DMS153 treated with DMSO at 0.1 percent for 48 hours (cell line): ENCODE measurements at regions not wholly inside any gene's neighbourhood (a gene's known extent, or its start where the extent isn't known, plus 50 kb on each side); places are given as distances from the start of the nearest gene placed in this dataset.
A peak's percentile ranks its signal among the peaks of the same experiment; 100 is the strongest.

ENCODE experiments used
- DNase-seq: peaks from one replicate; lab custom pipeline; 2025; ENCODE audit not compliant: unreplicated experiment; lab: John Stamatoyannopoulos, UW

DNA sequence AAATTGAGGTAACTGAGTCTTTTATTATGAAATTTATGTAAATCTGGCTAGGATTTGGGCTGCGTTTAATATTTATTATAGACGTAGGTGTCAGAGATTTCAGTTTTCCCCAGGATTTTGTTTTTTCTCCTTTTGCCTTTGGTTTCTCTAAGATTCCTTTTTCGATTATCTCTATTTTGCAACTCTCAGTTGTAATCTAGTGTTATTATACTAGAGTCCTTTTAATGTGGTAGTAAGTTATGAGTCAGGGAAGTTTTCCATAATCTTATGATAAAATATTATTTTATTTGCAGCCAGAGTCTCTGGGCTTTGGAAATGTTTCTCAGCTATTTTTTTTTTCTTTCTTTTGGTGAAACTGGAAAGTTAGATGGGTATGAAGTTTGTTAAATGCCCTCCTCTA is 1043.8 kb downstream of the PLA2G4A start:
- DNase-seq = no peak

DNA sequence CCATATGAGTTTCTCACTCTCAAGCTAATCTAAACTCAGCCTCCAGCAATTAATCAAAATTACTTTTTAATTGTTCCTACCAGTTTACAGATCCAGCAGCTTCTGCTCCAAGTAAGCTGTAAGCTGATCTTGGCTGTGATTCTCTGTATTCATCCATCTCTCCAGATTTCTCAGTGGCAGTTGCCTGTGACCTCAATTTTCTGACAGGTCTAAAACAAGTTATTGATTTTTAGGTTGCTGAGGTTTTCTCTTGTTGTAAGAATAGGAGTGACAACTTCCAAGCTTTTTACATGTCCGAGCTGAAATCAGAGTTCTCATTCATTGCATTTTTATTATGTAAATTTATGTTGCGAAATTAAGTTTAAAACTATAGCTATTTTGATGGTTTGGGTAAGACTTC is 1044.4 kb downstream of the PLA2G4A start:
- no peak for DNase-seq

DNA sequence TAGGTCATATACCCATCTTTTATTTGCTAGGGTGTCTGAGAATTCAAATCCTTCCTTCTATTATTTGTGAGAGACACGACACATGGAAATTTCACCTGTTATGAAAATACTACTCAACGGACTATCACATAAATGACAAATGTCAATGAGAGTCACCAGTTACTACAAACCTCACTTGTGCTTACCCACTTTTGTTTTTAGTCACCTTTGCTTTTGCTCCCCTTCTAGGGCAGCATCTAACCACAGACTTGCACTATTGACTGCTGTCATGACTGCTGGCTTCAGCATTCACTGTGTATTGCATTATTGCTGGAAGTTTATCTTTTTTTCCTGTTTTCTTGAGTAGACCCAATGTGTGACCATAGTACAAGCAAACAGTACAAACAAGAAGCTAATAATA is 1048.0 kb downstream of the PLA2G4A start:
- no peak for DNase-seq

DNA sequence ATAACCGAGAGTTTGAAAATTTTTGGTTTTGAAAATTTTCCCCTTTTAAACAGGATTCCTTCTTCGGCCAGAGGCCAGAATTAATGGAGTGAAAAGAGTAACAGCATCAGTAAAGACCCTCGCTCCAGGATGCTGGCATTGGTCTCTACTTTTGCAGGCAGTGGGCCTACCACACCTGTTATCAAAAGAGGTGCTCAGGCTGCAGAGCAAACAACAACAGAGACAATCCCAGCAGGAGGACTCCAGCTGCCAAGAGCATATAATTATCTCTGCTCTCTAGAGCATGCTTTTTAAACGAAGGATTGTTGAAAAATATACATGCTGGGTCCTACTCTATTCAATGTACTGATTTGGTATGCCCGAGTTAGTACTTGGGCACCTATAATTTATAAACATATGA is 1048.5 kb downstream of the PLA2G4A start:
- DNase-seq = peak; percentile 88

- DNase-seq = peak; percentile 32
Measured at GRCh38 chr1:187878883-187879282, 1050.1 kb downstream of the PLA2G4A start.

DNA sequence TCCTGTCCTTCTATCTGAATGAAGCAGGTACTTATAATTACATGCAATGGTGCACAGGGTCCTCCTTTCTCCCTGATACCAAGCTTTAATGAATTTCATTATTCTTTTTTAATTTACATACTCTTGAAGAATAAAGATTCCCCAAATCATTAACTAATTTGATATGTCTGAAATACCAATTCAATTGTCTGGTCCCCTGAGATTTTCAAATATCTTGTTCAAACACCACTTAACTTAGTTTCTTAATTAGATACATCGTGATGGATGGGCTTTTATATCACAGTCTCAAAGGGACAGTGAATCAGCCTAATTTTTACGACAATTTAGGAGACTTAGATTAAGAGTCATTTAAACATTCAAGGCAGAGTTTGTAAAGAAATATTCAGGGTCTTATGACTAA is 1054.6 kb downstream of the PLA2G4A start:
- DNase-seq = no peak

DNA sequence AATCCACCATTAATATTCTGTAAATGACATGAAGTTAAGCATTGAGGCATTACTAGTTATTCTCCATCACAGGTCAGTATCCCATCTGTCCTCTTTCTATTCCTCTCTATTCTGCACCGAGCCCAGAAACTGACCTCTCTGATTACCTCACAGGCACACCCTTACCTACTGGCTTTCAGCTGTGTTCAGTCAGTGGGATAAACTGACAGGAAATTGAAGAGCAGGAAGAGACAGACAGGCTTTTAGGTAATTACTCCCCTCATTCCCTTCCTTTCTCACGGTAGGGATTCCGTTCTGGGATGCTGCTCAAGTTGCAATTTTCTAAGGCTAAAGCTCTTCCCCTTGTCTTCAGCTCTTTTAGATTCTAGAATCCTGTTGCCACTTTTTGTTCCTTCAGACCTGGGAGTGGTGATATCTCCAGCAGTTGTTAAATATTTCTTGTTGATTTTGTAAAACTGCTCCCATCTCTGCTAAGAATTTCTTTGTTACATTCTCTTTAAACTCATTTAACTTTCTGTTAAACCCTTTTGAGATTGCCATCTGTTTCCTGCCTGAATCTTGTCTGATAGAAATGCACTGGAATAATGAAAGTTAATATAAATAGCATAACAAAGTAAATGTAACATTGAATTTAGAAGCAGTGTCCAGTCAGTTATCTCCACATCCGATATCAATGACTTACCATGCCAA is 1063.4 kb downstream of the PLA2G4A start:
- DNase-seq = peak; percentile 36

DNA sequence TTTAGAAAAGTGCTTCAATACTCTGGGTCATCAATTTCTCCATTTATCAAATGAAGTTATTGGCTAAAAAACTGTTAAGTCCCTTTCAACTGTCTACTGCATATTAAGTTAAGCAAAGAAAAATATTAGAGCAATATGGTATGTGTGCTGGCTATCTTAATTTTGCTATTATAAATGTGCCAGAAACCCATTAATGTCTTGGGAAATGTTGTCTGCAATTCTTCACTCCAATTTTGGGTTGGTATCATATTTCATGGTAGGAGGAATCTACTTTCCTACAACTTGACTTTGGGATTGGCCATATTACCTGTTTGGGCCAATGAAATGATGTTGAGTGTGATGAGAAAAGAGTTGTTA is 1063.9 kb downstream of the PLA2G4A start:
- DNase-seq = no peak

GRCh38 chr1:187893471-187893870 is 1064.7 kb downstream of the PLA2G4A start:
- no peak for DNase-seq

- DNase-seq = no peak
Measured at GRCh38 chr1:187894349-187894748, 1065.6 kb downstream of the PLA2G4A start.

- no peak for DNase-seq
Measured at GRCh38 chr1:187903223-187903622, 1074.5 kb downstream of the PLA2G4A start.

DNA sequence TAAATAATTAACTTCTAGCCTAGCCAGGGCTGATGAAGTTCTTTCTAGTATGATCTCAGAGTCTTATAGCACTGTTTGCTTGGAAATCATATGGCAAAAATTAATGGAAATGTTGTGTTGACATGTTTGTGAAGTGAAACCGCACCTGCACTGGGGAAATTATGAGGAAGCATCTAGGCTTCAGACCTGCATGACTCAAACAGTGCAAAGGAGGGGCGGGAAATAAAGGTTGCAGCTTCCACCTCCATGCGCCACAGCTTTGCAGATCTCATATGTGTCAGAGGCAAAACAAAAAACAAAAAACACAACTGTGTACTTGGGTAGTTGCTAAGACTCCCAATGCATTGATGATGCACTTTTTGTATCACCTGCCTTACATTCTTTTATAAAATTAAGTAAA is 1080.6 kb downstream of the PLA2G4A start:
- no peak for DNase-seq

- DNase-seq = no peak
Measured at GRCh38 chr1:187911820-187912219, 1083.1 kb downstream of the PLA2G4A start.

GRCh38 chr1:187920976-187921375 is 1092.2 kb downstream of the PLA2G4A start:
- no peak for DNase-seq

DNA sequence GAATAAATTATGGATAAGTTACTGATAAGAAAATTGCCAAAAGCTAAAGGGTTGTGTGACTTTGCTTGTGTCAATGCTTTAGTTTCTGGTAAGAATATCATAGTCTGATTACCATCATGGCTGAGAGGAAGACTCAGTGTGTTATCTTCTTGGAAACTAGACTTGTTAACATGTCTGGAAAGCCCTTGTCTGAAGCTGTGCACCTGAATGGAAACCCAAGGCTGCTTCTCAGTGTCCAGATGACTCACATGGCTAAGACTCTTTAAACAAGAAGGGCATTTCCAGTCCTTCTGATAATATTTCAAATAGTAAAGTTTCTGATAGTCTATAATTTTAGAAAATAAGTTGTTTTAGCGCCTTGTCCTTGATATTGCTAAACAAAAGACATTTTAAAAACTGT is 1092.7 kb downstream of the PLA2G4A start:
- no peak for DNase-seq

GRCh38 chr1:187922255-187922654 is 1093.5 kb downstream of the PLA2G4A start:
- no peak for DNase-seq

- DNase-seq = no peak
Measured at GRCh38 chr1:187924252-187924651, 1095.5 kb downstream of the PLA2G4A start.

DNA sequence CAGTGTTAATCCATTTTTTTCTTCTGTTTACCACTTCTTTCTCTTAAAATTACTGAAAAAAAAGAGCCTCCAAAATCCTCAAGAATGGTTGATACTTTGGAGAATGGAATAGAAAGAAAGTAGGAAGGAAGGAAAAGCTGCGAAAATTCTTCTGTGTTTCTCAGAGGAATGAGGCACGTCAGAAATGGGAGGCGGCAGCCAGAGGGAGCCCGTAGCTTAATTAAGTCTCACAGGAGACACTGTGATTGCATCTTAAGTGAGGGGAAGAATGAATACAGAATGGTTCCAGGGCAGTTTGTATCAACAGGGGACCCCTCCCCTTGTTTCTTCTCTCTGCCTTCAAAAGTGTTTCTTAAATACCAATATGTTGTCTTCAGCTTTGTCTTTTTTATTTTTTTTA is 1099.5 kb downstream of the PLA2G4A start:
- no peak for DNase-seq

DNA sequence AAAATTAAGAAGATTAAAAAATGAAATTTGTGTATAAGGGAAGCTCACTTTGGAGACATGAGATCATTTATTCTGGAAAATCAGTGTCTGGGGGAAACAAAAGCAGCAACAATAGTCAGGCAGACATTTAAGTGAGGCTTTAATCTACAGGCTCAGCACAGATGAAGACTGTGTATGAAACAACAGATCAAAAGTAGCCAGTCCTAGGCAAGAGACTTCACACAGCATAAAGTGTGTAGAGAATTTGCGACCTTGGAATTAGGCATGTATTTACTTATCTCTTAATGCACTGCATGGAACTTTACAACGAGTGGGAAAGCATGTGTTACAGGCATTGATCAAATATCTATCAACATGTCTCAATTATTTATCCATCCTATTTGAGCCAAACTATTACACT is 1099.9 kb downstream of the PLA2G4A start:
- no peak for DNase-seq

DNA sequence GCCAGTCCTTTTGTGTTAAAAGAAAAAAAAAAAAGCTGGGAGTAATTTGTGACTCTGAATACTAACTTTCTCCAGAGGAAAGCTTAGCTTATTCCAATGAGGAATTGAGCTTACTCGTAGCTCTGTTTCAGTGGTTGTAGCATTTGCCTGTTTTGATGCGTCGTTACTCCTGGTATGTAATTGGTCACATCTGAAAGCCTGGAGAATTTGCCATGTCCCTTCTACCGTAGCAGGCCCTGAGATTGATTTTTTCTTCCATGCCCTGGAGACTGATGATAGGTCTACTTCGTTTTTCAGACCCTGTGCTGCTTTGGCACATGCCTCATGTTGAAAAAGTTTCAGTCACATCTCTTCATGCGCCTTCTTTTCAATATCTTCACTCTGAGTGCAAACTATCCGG is 1103.0 kb downstream of the PLA2G4A start:
- no peak for DNase-seq

DNA sequence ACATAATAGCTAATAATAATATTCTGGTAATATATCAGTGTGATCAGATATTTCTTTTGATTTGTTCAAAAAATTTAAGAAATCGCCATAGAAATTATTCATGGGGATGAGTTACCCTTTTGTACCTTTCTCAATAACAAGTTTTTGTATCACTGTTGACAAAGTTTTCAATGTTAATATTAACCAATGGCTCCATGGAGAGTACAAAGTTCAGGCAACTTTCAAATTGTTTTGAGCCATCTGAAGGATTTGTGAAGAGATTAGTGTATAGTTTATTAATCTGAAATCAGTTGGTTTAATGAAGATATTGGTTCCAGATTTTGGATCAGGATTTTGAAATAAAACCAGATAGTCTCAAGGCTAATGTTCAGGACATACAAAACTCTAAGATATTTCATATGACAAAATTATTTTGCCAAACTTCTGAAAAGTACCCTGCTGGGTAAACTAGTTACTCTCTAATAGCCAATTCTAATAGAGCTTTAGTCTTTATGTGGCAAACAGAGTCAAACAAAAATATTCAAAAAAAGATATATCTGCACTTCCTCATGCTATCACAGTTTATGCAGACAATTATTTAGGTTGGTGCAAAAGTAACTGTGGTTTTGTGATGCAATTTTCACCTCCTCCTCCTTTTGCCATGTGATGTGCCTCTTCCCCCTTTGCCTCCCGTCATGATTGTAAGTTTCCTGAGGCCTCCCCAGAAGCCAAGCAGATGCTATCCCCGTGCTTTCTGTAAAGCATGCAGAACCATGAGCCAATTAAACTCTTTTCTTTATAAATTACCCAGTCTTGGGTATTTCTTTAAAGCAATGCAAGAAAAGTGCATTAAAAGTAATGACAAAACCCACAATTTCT is 1105.0 kb downstream of the PLA2G4A start:
- DNase-seq = no peak

DNA sequence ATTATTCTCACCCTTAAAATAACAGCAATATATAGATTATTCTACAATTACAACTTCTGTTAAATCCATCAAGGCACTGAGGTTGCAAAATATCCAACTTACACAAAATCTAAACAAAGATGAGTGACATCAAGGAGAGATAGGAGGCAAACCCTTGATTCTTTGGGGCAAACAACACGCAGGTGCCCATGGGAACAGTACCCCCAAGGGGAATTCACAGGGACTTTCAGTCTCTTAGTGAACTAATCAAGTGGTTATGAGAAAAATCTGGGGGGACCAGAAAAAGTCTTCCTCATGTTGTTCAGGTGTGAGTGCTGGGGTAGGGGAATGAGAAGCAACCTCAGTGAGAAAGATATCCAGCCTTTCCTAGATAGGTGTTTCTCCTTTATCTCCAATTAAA is 1107.9 kb downstream of the PLA2G4A start:
- DNase-seq = no peak

DNA sequence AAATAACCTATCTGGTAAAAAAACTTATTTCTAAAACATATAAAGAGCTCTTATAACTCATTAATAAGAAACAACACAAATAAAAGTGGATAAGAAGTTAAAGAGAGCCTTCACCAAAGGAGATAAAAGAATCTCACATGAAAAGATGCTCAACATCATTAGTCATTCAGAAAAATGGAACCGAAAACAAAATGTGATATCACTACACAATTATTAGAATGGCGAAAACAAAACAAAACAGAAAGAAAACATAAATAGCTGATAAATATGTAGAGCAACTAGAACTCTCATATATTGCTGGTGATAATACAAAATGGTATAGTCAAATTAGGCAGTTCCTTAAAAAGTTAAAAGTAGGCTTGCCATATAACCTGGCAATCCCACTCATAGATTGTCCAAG is 1109.3 kb downstream of the PLA2G4A start:
- no peak for DNase-seq
